ENCODE measurements at regions not wholly inside any gene's neighbourhood (a gene's known extent, or its start where the extent isn't known, plus 50 kb on each side); places are given as distances from the start of the nearest gene placed in this dataset.

DNA sequence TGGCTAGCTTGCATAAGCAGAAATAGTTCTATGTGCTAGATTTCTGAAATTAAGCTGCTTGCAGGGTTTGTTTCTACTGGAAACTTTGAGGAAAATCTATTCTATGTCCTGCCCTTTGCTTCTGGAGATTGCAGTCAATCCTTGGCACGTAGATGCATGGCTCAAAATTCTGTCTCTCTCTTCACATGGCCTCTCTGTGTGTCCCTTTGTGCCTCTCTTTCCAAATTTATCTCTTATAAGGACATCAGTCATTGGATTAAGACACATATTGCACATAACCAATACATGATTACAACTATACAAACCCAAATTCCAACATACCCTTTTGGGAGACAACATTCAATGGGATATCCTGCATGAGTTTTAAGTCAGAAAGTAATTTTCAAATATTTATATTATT lies 744.3 kb upstream of the CTNND2 start:
- TF ChIP-seq, protein P1, sequence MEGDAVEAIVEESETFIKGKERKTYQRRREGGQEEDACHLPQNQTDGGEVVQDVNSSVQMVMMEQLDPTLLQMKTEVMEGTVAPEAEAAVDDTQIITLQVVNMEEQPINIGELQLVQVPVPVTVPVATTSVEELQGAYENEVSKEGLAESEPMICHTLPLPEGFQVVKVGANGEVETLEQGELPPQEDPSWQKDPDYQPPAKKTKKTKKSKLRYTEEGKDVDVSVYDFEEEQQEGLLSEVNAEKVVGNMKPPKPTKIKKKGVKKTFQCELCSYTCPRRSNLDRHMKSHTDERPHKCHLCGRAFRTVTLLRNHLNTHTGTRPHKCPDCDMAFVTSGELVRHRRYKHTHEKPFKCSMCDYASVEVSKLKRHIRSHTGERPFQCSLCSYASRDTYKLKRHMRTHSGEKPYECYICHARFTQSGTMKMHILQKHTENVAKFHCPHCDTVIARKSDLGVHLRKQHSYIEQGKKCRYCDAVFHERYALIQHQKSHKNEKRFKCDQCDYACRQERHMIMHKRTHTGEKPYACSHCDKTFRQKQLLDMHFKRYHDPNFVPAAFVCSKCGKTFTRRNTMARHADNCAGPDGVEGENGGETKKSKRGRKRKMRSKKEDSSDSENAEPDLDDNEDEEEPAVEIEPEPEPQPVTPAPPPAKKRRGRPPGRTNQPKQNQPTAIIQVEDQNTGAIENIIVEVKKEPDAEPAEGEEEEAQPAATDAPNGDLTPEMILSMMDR (IDR thresholded peaks at IDR 0.05), result no peak
- no peak for TF ChIP-seq EZH2phosphoT487 (IDR thresholded peaks at IDR 0.05)
